NB4 (cell line): ENCODE measurements at regions not wholly inside any gene's neighbourhood (a gene's known extent, or its start where the extent isn't known, plus 50 kb on each side); places are given as distances from the start of the nearest gene placed in this dataset.

ENCODE experiments used
- POLR2A ChIP-seq: IDR thresholded peaks from 2 replicates; pipeline ENCODE4 v1.6.1; 2011; ENCODE audit warnings: mild to moderate bottlenecking; ENCODE audit not compliant: insufficient read length; ENCODE audit errors: extremely low read depth
- TF ChIP-seq, protein P1 (sequence below): IDR thresholded peaks from one replicate; pipeline ENCODE4 v1.5.1; 2012; ENCODE audit warnings: low read depth, low read length

DNA sequence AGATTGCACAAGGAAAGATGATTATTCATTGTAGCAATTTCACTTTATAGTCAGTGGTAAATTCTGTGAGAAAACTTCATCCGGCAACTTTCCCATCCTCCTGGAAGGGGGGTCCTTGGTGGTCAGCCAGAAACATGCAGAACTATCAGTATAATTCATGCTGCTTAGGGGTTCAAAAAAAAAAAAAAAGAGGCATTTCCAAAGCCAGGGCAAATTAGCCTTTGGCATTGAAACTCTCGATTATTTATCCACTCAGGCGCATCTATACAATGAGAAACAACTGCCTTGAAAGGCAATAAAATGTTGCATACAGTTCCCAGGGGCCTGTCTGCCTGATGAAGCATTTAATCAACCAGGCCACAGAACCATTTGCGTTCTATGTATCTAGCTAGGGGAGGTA lies 263.3 kb downstream of the TMEM167A start:
- TF ChIP-seq, protein P1, sequence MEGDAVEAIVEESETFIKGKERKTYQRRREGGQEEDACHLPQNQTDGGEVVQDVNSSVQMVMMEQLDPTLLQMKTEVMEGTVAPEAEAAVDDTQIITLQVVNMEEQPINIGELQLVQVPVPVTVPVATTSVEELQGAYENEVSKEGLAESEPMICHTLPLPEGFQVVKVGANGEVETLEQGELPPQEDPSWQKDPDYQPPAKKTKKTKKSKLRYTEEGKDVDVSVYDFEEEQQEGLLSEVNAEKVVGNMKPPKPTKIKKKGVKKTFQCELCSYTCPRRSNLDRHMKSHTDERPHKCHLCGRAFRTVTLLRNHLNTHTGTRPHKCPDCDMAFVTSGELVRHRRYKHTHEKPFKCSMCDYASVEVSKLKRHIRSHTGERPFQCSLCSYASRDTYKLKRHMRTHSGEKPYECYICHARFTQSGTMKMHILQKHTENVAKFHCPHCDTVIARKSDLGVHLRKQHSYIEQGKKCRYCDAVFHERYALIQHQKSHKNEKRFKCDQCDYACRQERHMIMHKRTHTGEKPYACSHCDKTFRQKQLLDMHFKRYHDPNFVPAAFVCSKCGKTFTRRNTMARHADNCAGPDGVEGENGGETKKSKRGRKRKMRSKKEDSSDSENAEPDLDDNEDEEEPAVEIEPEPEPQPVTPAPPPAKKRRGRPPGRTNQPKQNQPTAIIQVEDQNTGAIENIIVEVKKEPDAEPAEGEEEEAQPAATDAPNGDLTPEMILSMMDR: no peak
- TF ChIP-seq POLR2A: no peak
